Colonic mucosa (tissue), 4 donors: ENCODE measurements at regions not wholly inside any gene's neighbourhood (a gene's known extent, or its start where the extent isn't known, plus 50 kb on each side); places are given as distances from the start of the nearest gene placed in this dataset.

Experiments
- DNase-seq: peaks from one replicate; pipeline ENCODE4 v3.0.0-alpha.2; 2020
- H3K27ac ChIP-seq: fragments of 200-600 bp; one replicate; pipeline ENCODE4 v1.8.0; 2021
- H3K27me3 ChIP-seq: fragments of 200-600 bp; one replicate; pipeline ENCODE4 v1.8.0; 2021
- H3K36me3 ChIP-seq: fragments of 200-600 bp; one replicate; pipeline ENCODE4 v1.8.0; 2021
- H3K4me1 ChIP-seq: fragments of 200-600 bp; one replicate; pipeline ENCODE4 v1.8.0; 2021; ENCODE audit warnings: mild to moderate bottlenecking
- H3K4me3 ChIP-seq: fragments of 200-600 bp; one replicate; pipeline ENCODE4 v1.8.0; 2021
- H3K9ac ChIP-seq, 2 donors: one replicate each; pipeline ENCODE4 v1.7.0; 2013; ENCODE audit warnings: control low read depth in 2 of 2, low read depth in 2 of 2, low read length in 2 of 2
- H3K9me3 ChIP-seq: fragments of 200-600 bp; one replicate; pipeline ENCODE4 v1.8.0; 2021
- CTCF ChIP-seq: fragments of 200-600 bp; IDR thresholded peaks from one replicate; pipeline ENCODE4 v1.8.0; 2022; ENCODE audit warnings: antibody characterized with exemption, mild to moderate bottlenecking
- intact Hi-C: fragments of 100-400 bp; cut with DNase I; formaldehyde crosslinking; loops from one replicate; pipeline ENCODE4 v1.14.1; 2022
- donor health status: healthy.
- donor health status: DM: no; HTN: no; CAD: no.
- donor health status: DM: no; HTN: no; CAD: no.

- Histone ChIP-seq H3K27me3 (no peaks in the 10 kb centered on the region), H3K36me3 (no peaks in the 10 kb centered on the region), H3K9ac (no peak overlapping the region), H3K4me1 (no peaks in the 10 kb centered on the region), H3K9me3 (no peaks in the 10 kb centered on the region), H3K27ac (no peak overlapping the region), H3K4me3 (no peak overlapping the region)
- no peak for DNase-seq
- no peak for TF ChIP-seq CTCF
- intact Hi-C loops = no loop called here
Observed at GRCh38 chr2:204336153-204336744, 209.0 kb upstream of the PARD3B start.

GRCh38 chr2:204337638-204338037 is 207.6 kb upstream of the PARD3B start:
- H3K9me3 ChIP-seq = no peaks in the 10 kb centered on the region
- H3K27me3 ChIP-seq = no peaks in the 10 kb centered on the region
- no peak overlapping the region for H3K9ac ChIP-seq
- no peaks in the 10 kb centered on the region for H3K4me1 ChIP-seq
- intact Hi-C loops = no loop called here
- H3K36me3 ChIP-seq = no peaks in the 10 kb centered on the region
- no peak overlapping the region for H3K27ac ChIP-seq
- no peak for TF ChIP-seq CTCF
- H3K4me3 ChIP-seq = no peak overlapping the region
- DNase-seq = no peak

GRCh38 chr2:204339212-204339715 is 206.0 kb upstream of the PARD3B start:
- DNase-seq = no peak
- H3K9ac ChIP-seq = no peak overlapping the region
- no peaks in the 10 kb centered on the region for H3K36me3 ChIP-seq
- no peaks in the 10 kb centered on the region for H3K4me1 ChIP-seq
- H3K9me3 ChIP-seq = no peaks in the 10 kb centered on the region
- no peak overlapping the region for H3K4me3 ChIP-seq
- TF ChIP-seq CTCF = no peak
- no peaks in the 10 kb centered on the region for H3K27me3 ChIP-seq
- intact Hi-C loops = no loop called here
- H3K27ac ChIP-seq = no peak overlapping the region

GRCh38 chr2:204340511-204340910 is 204.8 kb upstream of the PARD3B start:
- Histone ChIP-seq H3K4me3 (no peak overlapping the region), H3K9ac (no peak overlapping the region), H3K9me3 (no peaks in the 10 kb centered on the region), H3K27me3 (no peaks in the 10 kb centered on the region), H3K36me3 (no peaks in the 10 kb centered on the region), H3K27ac (no peak overlapping the region), H3K4me1 (no peaks in the 10 kb centered on the region)
- no peak for TF ChIP-seq CTCF
- DNase-seq = no peak
- intact Hi-C loops = no loop called here

GRCh38 chr2:204341887-204342276 is 203.4 kb upstream of the PARD3B start:
- no peak for TF ChIP-seq CTCF
- intact Hi-C loops = no loop called here
- Histone ChIP-seq H3K4me3 (no peak overlapping the region), H3K9ac (no peak overlapping the region), H3K4me1 (no peaks in the 10 kb centered on the region), H3K9me3 (no peaks in the 10 kb centered on the region), H3K27ac (no peak overlapping the region), H3K27me3 (no peaks in the 10 kb centered on the region), H3K36me3 (no peaks in the 10 kb centered on the region)
- no peak for DNase-seq
